Activated CD4-positive, alpha-beta T cell treated with anti-CD3 and anti-CD28 coated beads for 36 hours (primary cell): ENCODE measurements at regions not wholly inside any gene's neighbourhood (a gene's known extent, or its start where the extent isn't known, plus 50 kb on each side); places are given as distances from the start of the nearest gene placed in this dataset.
"Not testable (repeated sequence)": the region's sequence is repeated elsewhere in the genome, so short reads cannot be mapped to it uniquely, and the experiment has no call there.

Experiments used
- ATAC-seq: fragments of 200-7000 bp; cut with Tn5 transposase; one replicate; pipeline ENCODE4 v1.10.0; 2021; ENCODE audit warnings: mild to moderate bottlenecking, moderate library complexity
- CTCF ChIA-PET: fragments of 350-600 bp; sonication (Branson Sonifier 250); formaldehyde crosslinking; loops from one replicate; lab custom pipeline; 2021; ENCODE audit warnings: antibody characterized with exemption; lab: Charles Lee
- POLR2A ChIA-PET: fragments of 350-600 bp; sonication (Branson Sonifier 250); formaldehyde crosslinking; loops from one replicate; lab custom pipeline; 2021; ENCODE audit warnings: antibody characterized with exemption, inconsistent platforms; lab: Charles Lee
- DNase-seq: peaks from one replicate; pipeline ENCODE4 v3.0.0-alpha.2; 2020
- H3K27ac Mint-ChIP-seq: one replicate; pipeline ENCODE4 v1.8.0; 2021; ENCODE audit warnings: mixed read lengths
- H3K27me3 Mint-ChIP-seq: one replicate; pipeline ENCODE4 v1.8.0; 2021; ENCODE audit warnings: mixed read lengths
- H3K36me3 Mint-ChIP-seq: one replicate; pipeline ENCODE4 v1.8.0; 2021; ENCODE audit warnings: low read depth, mixed read lengths
- H3K4me1 Mint-ChIP-seq: one replicate; pipeline ENCODE4 v1.8.0; 2021; ENCODE audit warnings: mixed read lengths
- H3K4me3 Mint-ChIP-seq: one replicate; pipeline ENCODE4 v1.8.0; 2021; ENCODE audit warnings: mild to moderate bottlenecking, moderate library complexity, mixed read lengths
- H3K9me3 Mint-ChIP-seq: one replicate; pipeline ENCODE4 v1.8.0; 2021; ENCODE audit warnings: low read depth, mixed read lengths
- intact Hi-C, 2 experiments: fragments of 100-400 bp; cut with DNase I in 1 of 2; cut with micrococcal nuclease in 1 of 2; formaldehyde crosslinking; loops; one replicate each; pipeline versions ENCODE4 v1.14.2 to v1.15.1; 2022 to 2024; cut with DNase I, micrococcal nuclease

DNA sequence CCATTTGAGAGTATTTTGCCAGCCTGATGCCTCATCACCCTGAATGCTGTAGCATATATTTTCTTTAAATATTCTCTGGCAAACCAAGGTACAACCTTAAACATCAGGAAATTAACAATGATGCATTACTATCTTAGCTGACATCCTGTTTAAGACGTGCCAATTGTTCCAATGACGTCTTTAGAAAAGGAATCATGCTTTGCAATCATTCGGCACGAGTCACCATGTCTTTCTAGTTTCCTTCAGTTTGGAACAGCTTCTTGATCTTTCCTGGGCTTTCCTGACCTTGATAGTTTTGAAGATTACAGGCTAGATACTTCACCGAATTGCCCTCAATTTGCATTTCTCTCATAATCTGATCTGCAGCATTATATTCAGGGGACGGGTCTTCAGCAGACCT lies 88.2 kb upstream of the GLI2 start:
- no peak overlapping the region for H3K27ac Mint-ChIP-seq
- intact Hi-C loops, result no loop called here
- POLR2A ChIA-PET, result no interaction called here
- H3K27me3 Mint-ChIP-seq, result peaks cover 15% of the 10 kb centered on the region
- no peak overlapping the region for H3K4me3 Mint-ChIP-seq
- CTCF ChIA-PET, result no interaction called here
- H3K9me3 Mint-ChIP-seq, result peaks cover 20% of the 10 kb centered on the region
- DNase-seq, result no peak
- no peak for ATAC-seq
- peaks cover 4% of the 10 kb centered on the region for H3K36me3 Mint-ChIP-seq
- no peaks in the 10 kb centered on the region for H3K4me1 Mint-ChIP-seq

DNA sequence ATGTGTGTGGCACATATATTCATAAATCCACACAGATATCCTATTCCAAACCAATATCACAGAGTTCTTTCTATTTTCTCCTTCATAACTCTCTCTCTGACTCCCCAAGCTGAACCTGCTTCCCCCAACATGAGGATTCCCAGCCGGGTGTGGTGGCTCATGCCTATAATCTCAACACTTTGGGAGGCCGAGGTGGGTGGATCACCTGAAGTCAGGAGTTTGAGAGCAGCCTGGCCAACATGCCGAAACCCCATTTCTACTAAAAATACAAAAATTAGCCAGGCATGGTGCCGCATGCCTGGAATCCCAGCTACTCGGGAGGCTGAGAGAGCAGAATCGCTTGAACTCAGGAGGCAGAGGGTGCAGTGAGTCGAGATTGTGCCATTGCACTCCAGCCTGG lies 86.3 kb upstream of the GLI2 start:
- POLR2A ChIA-PET, H3K4me1 Mint-ChIP-seq, H3K27ac Mint-ChIP-seq, DNase-seq, intact Hi-C loops, CTCF ChIA-PET, H3K4me3 Mint-ChIP-seq, H3K36me3 Mint-ChIP-seq, ATAC-seq: not testable (repeated sequence)
- peaks cover 26% of the 10 kb centered on the region for H3K27me3 Mint-ChIP-seq
- H3K9me3 Mint-ChIP-seq, result peaks cover 20% of the 10 kb centered on the region

DNA sequence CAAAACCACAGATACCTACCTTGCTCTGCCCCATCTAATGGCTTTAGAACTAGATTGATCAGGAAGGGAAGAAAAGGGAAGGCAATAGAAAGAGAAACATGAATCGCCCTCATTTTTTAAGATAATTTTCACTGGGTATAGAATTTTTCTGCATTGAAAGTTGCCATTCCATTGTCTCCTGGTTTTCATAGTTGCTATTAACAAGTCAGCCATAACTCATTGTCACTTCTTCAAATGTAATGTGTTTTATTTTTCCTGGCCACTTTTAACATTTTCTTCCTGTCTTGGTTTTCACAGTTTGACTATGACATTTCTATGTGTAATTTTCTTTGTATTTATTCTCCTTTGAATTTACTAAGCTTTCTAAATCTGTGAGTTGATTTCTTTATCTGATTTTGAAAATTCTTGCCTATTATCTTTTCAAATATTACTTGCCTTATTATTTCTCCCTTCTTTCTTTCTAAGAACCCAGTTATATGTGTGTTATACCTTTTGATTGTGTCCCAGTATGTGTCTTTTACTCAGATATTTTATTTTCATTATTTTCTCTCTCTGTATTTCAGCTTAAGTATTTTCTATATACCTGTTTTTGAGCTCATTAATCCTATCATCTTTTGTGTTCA lies 85.5 kb upstream of the GLI2 start:
- H3K4me1 Mint-ChIP-seq, result no peaks in the 10 kb centered on the region
- peaks cover 27% of the 10 kb centered on the region for H3K27me3 Mint-ChIP-seq
- CTCF ChIA-PET, result interaction anchor here (0.6 to 1.0 kb wide), 2 partner anchors 98 to 186 kb away, joined by 3 read pairs; no protein-coding TSS in a partner anchor
- H3K27ac Mint-ChIP-seq, result no peak overlapping the region
- POLR2A ChIA-PET, result no interaction called here
- H3K9me3 Mint-ChIP-seq, result peaks cover 20% of the 10 kb centered on the region
- H3K36me3 Mint-ChIP-seq, result peaks cover 4% of the 10 kb centered on the region
- no peak overlapping the region for H3K4me3 Mint-ChIP-seq
- DNase-seq (no peak), ATAC-seq (no peak)
- intact Hi-C loops, result no loop called here

DNA sequence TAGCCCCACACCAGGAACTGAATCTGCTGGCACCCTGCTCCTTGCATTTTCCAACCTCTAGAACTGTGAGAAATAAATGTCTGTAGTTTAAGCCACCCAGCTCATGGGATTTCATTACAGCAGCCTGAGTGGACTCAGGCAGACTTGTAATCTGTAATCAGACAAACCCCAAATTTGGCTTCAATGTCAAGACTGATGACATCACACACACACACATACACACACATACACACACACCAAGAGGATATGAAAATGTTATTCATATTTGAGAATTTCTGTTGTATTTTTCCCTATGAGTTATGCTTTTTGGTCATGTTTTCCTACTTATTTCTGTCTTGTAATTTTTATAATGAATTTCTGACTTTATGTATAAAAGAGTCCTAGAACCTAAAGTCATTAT lies 83.8 kb upstream of the GLI2 start:
- no peak overlapping the region for H3K27ac Mint-ChIP-seq
- intact Hi-C loops, result no loop called here
- peaks cover 4% of the 10 kb centered on the region for H3K36me3 Mint-ChIP-seq
- peaks cover 36% of the 10 kb centered on the region for H3K27me3 Mint-ChIP-seq
- ChIA-PET CTCF (interaction anchor here (1.1 kb wide), 1 partner anchor 29 kb away, joined by 3 read pairs; no protein-coding TSS in a partner anchor), POLR2A (no interaction called here)
- H3K4me1 Mint-ChIP-seq, result no peaks in the 10 kb centered on the region
- no peak overlapping the region for H3K4me3 Mint-ChIP-seq
- ATAC-seq, result no peak
- no peak for DNase-seq
- peaks cover 20% of the 10 kb centered on the region for H3K9me3 Mint-ChIP-seq

DNA sequence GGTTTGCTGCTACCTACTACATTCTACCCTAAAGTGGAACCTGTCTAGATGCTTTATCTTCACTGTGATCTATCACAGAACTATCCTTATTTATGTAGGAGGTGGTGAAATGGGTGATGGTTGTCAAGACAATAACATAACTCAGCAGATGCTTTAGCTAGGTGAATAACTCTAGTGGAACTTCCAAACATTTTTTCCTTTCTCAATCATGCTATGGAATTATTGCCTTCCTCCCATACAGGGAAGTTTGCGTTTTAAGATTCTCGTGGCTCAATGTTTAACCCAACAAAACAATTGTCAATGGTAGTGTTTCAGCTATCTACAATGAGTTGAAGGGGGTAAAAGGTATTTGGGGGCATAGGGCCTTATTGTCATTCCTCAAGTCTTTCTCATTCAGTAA lies 82.6 kb upstream of the GLI2 start:
- ATAC-seq (no peak), DNase-seq (no peak)
- no peaks in the 10 kb centered on the region for H3K4me1 Mint-ChIP-seq
- ChIA-PET CTCF (interaction anchor here (0.6 kb wide), 1 partner anchor 397 kb away, joined by 3 read pairs; no protein-coding TSS in a partner anchor), POLR2A (no interaction called here)
- H3K27me3 Mint-ChIP-seq, result peaks cover 34% of the 10 kb centered on the region
- no peak overlapping the region for H3K27ac Mint-ChIP-seq
- H3K4me3 Mint-ChIP-seq, result no peak overlapping the region
- peaks cover 20% of the 10 kb centered on the region for H3K9me3 Mint-ChIP-seq
- peaks cover 4% of the 10 kb centered on the region for H3K36me3 Mint-ChIP-seq
- intact Hi-C loops, result no loop called here

DNA sequence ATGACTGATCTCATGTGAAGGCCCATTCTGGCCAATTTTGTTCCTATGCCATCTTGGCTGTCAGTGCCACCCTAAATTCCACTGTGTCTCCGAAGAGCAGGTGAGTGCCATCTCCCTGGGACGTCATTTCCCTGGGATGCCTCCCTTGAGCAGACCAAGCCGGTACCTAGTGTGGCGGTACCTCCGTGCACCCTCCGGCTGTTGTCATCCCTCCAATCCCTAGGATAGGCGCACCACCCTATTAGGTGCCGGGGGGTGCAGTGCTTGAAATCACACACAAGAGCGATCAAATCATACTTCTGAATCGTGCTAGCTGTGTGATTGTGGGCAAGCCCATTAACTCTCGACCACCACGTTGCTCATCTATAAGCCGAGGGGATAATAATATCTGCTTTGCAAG lies 81.8 kb upstream of the GLI2 start:
- ATAC-seq, result no peak
- no peak for DNase-seq
- Mint-ChIP-seq H3K4me3 (no peak overlapping the region), H3K4me1 (no peaks in the 10 kb centered on the region), H3K36me3 (peaks cover 4% of the 10 kb centered on the region), H3K27me3 (peaks cover 36% of the 10 kb centered on the region), H3K27ac (no peak overlapping the region), H3K9me3 (peaks cover 20% of the 10 kb centered on the region)
- ChIA-PET CTCF (interaction anchor here (0.7 kb wide), 1 partner anchor 1257 kb away, joined by 3 read pairs; no protein-coding TSS in a partner anchor), POLR2A (no interaction called here)
- intact Hi-C loops, result no loop called here

DNA sequence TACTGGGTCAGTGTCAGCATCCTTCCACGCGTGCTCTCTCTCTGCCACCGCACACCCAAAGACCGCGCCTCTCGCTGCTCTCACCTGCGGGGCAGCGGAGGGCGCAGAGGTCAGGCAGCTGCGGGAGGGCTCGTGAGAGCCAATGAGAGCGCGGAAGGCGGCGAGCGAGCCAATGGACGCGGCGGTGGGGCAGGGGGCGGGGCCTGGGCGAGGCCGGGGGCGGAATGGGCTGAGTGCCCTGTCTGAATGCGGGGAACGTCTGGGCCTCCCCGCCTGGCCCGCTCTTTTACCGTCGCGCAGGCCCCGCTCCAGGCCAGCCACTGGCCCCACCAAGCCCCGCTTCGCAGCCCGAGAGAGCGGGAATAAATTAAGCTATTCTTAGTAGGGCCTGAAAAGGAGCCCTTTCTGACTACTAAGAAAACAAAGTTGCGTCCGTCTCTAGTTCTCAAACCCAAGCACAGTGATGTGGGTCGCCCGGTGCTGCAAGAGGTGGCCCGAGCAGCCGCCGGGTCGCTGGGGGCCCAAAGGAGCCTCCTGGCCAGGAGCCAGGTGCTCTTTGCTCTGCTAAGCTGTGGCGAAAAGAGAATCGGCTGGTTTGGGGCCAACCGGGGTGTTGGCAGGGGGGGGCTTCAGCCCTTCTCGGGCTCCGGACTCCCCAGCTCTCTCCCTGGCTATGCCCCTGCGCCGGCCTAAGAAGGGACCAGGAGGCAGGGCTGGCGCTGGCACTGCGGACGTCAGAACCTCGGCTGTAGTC lies 81.1 kb upstream of the GLI2 start:
- intact Hi-C loops, result no loop called here
- Mint-ChIP-seq H3K27ac (no peak overlapping the region), H3K27me3 (peaks cover 37% of the 10 kb centered on the region), H3K4me1 (no peaks in the 10 kb centered on the region), H3K36me3 (peaks cover 4% of the 10 kb centered on the region), H3K4me3 (no peak overlapping the region), H3K9me3 (peaks cover 20% of the 10 kb centered on the region)
- no peak for ATAC-seq
- no peak for DNase-seq
- ChIA-PET CTCF (interaction anchor here (0.7 kb wide), 1 partner anchor 1258 kb away, joined by 3 read pairs; no protein-coding TSS in a partner anchor), POLR2A (no interaction called here)

DNA sequence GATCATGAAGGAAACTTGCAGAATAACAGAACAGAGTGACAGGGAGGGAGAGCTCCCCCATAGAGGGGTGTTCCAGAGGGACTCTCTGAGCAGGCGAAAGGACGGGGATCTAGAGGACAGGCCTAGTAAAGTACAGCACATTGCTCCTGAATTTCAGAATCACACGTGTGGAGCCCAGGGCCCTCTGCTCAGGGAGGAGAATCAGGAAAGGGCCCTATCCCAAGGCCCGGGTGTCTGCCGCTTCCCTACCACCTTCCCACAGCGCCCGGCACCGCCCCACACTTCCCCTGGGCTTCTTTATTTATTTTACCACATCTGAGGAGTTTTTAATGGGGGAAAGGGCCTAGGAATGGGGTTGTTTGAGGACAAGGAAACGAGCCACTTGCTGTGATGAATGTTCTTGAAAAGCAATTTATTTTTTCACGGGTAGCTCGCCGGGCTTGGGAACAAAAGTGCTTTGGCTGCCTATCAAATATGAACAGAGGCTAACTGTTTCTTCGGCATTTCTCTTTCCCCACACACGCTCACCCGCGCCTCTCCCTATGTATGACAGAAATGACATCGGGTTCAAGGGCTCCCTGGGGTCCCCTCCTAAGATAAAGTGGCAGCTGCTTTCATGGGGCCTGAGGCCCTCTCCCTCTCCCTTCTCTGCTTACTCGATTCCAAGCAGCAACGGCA lies 79.3 kb upstream of the GLI2 start:
- Mint-ChIP-seq H3K36me3 (no peaks in the 10 kb centered on the region), H3K4me3 (no peak overlapping the region), H3K4me1 (no peaks in the 10 kb centered on the region), H3K27ac (no peak overlapping the region), H3K27me3 (peaks cover 30% of the 10 kb centered on the region), H3K9me3 (peaks cover 4% of the 10 kb centered on the region)
- intact Hi-C loops, result no loop called here
- CTCF ChIA-PET, result interaction anchor here (0.8 kb wide), 1 partner anchor 10 kb away, joined by 3 read pairs; no protein-coding TSS in a partner anchor
- ATAC-seq (no peak), DNase-seq (no peak)
- POLR2A ChIA-PET, result no interaction called here

DNA sequence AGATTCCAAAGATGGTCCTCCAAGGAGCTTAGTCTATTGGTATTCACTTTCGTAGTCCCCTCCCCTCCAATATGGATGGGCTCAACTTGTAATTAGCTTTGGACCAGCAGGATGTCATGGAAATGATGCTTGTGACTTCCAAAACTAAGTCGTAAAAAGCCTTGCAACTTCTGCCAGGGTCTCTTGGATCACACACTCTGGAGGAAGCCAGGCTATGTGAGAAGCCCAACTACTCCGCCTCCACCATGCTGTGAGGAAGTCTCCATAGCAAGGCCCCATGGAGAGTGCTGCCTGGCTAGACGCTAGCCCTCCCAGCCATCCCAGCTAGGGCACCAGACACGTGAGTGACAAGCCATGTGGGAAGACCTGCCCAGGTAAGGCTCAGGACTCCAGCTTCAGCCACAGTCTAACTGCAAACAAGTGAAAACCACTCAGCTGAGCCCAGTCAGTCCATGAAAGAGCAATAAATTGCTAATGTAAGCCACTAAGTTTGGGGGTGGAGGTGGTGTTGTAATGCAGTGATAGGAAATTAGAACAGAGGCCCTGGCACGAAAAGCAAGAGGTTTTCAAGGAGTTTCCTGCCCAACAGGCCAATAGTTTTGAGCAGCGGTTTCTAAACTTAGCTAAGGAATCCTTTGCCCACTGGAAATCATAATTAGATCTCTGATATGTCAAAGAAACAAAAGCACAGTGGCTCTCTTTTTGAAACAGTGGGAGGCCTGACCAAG lies 77.5 kb upstream of the GLI2 start:
- Mint-ChIP-seq H3K27ac (no peak overlapping the region), H3K9me3 (no peaks in the 10 kb centered on the region), H3K36me3 (no peaks in the 10 kb centered on the region), H3K4me1 (no peaks in the 10 kb centered on the region), H3K4me3 (no peak overlapping the region), H3K27me3 (peaks cover 27% of the 10 kb centered on the region)
- DNase-seq, result no peak
- ATAC-seq, result no peak
- ChIA-PET POLR2A (no interaction called here), CTCF (interaction anchor here (0.8 kb wide), 1 partner anchor 12 kb away, joined by 3 read pairs; no protein-coding TSS in a partner anchor)
- intact Hi-C loops, result no loop called here

DNA sequence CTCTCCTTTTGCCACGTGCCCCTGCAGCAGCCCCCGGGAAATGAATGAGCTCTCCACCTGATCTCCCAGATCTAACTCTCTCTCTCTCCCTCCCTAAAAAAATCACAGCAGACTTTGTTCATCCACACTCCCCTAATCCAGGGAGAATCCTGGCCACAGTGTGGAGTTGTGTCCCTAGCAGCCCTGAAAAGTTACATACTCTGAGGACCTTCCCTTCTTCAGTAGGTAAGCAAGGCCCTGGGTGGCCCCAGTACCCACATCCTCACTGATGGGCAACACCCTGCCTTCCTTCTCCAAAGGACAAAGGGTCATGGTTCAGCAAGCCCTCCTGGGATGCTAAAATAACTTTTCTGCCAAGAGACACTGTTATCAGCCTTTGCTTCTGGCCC lies 76.9 kb upstream of the GLI2 start:
- Mint-ChIP-seq H3K36me3 (no peaks in the 10 kb centered on the region), H3K9me3 (no peaks in the 10 kb centered on the region), H3K4me3 (no peak overlapping the region), H3K27ac (no peak overlapping the region), H3K4me1 (no peaks in the 10 kb centered on the region), H3K27me3 (peaks cover 25% of the 10 kb centered on the region)
- CTCF ChIA-PET, result interaction anchor here (0.8 kb wide), 1 partner anchor 11 kb away, joined by 3 read pairs; no protein-coding TSS in a partner anchor
- DNase-seq (no peak), ATAC-seq (no peak)
- POLR2A ChIA-PET, result no interaction called here
- intact Hi-C loops, result no loop called here
